ENCODE measurements at regions not wholly inside any gene's neighbourhood (a gene's known extent, or its start where the extent isn't known, plus 50 kb on each side); places are given as distances from the start of the nearest gene placed in this dataset.

GRCh38 chr14:104253901-104254353 lies 115.5 kb downstream of the KIF26A start:
- TF ChIP-seq CTCF (IDR thresholded peaks at IDR 0.05; ENCODE audit: borderline replicate concordance, extremely low read depth, insufficient read depth): no peak
- intact Hi-C loops (cut with DNase I): no loop called here
- Histone ChIP-seq H3K9me3 (ENCODE audit: control insufficient read depth in 2 of 3, insufficient read depth in 1 of 3, low read length in 3 of 3) (no peaks in the 10 kb centered on the region), H3K27me3 (ENCODE audit: control insufficient read depth, insufficient read depth, low read length) (peaks cover 2% of the 10 kb centered on the region), H3K36me3 (ENCODE audit: control insufficient read depth in 2 of 3, insufficient read depth in 3 of 3, low read length in 3 of 3) (no peaks in the 10 kb centered on the region), H3K4me1 (ENCODE audit: control insufficient read depth in 2 of 3, insufficient read depth in 2 of 3, low read depth in 1 of 3, low read length in 3 of 3) (no peaks in the 10 kb centered on the region), H3K27ac (ENCODE audit: low read depth in 2 of 2, low read length in 2 of 2) (no peak overlapping the region), H3K9ac (ENCODE audit: low read length in 3 of 3) (no peak overlapping the region), H3K4me3 (ENCODE audit: low read length in 3 of 3) (no peak overlapping the region)
- DNase-seq (peak in 1 of 5 donors; percentile 52), FAIRE-seq (no peak)

- peaks cover 2% of the 10 kb centered on the region for H3K27me3 ChIP-seq (ENCODE audit: control insufficient read depth, insufficient read depth, low read length)
- no peak overlapping the region for H3K27ac ChIP-seq (ENCODE audit: low read depth in 2 of 2, low read length in 2 of 2)
- no peak overlapping the region for H3K9ac ChIP-seq (ENCODE audit: low read length in 3 of 3)
- no peaks in the 10 kb centered on the region for H3K36me3 ChIP-seq (ENCODE audit: control insufficient read depth in 2 of 3, insufficient read depth in 3 of 3, low read length in 3 of 3)
- intact Hi-C loops (cut with DNase I): no loop called here
- DNase-seq: no peak
- H3K4me3 ChIP-seq (ENCODE audit: low read length in 3 of 3): no peak overlapping the region
- no peaks in the 10 kb centered on the region for H3K9me3 ChIP-seq (ENCODE audit: control insufficient read depth in 2 of 3, insufficient read depth in 1 of 3, low read length in 3 of 3)
- no peak for FAIRE-seq
- H3K4me1 ChIP-seq (ENCODE audit: control insufficient read depth in 2 of 3, insufficient read depth in 2 of 3, low read depth in 1 of 3, low read length in 3 of 3): no peaks in the 10 kb centered on the region
- no peak for TF ChIP-seq CTCF (IDR thresholded peaks at IDR 0.05; ENCODE audit: borderline replicate concordance, extremely low read depth, insufficient read depth)
Measured at GRCh38 chr14:104254735-104255400, 116.5 kb downstream of the KIF26A start.

GRCh38 chr14:104256025-104256424 lies 117.6 kb downstream of the KIF26A start:
- intact Hi-C loops (cut with DNase I): no loop called here
- DNase-seq (no peak), FAIRE-seq (no peak)
- TF ChIP-seq CTCF (IDR thresholded peaks at IDR 0.05; ENCODE audit: borderline replicate concordance, extremely low read depth, insufficient read depth): no peak
- H3K9me3 ChIP-seq (ENCODE audit: control insufficient read depth in 2 of 3, insufficient read depth in 1 of 3, low read length in 3 of 3): no peaks in the 10 kb centered on the region
- no peaks in the 10 kb centered on the region for H3K4me1 ChIP-seq (ENCODE audit: control insufficient read depth in 2 of 3, insufficient read depth in 2 of 3, low read depth in 1 of 3, low read length in 3 of 3)
- no peak overlapping the region for H3K4me3 ChIP-seq (ENCODE audit: low read length in 3 of 3)
- peaks cover 2% of the 10 kb centered on the region for H3K27me3 ChIP-seq (ENCODE audit: control insufficient read depth, insufficient read depth, low read length)
- H3K27ac ChIP-seq (ENCODE audit: low read depth in 2 of 2, low read length in 2 of 2): no peak overlapping the region
- H3K9ac ChIP-seq (ENCODE audit: low read length in 3 of 3): no peak overlapping the region
- no peaks in the 10 kb centered on the region for H3K36me3 ChIP-seq (ENCODE audit: control insufficient read depth in 2 of 3, insufficient read depth in 3 of 3, low read length in 3 of 3)
